T-helper 1 cell treated with Interleukin-12 subunit alpha and Interleukin-12 subunit beta and Interleukin-4 antibody, amounts not matched to agents 30 μg/mL and 1 μg/mL, for 36 hours (primary cell): ENCODE measurements at regions not wholly inside any gene's neighbourhood (a gene's known extent, or its start where the extent isn't known, plus 50 kb on each side); places are given as distances from the start of the nearest gene placed in this dataset.
"Not testable (repeated sequence)": the region's sequence is repeated elsewhere in the genome, so short reads cannot be mapped to it uniquely, and the experiment has no call there.

Source experiments
- H3K27ac Mint-ChIP-seq: one replicate; pipeline ENCODE4 v1.8.0; 2021; ENCODE audit warnings: mild to moderate bottlenecking, mixed read lengths
- H3K27me3 Mint-ChIP-seq: one replicate; pipeline ENCODE4 v1.8.0; 2021; ENCODE audit warnings: low read depth, mixed read lengths
- H3K36me3 Mint-ChIP-seq: one replicate; pipeline ENCODE4 v1.8.0; 2021; ENCODE audit warnings: low read depth, mixed read lengths
- H3K4me1 Mint-ChIP-seq: one replicate; pipeline ENCODE4 v1.8.0; 2021; ENCODE audit warnings: low read depth, mixed read lengths
- H3K4me3 Mint-ChIP-seq: one replicate; pipeline ENCODE4 v1.8.0; 2021; ENCODE audit warnings: mild to moderate bottlenecking, moderate library complexity, mixed read lengths
- H3K9me3 Mint-ChIP-seq: one replicate; pipeline ENCODE4 v1.8.0; 2021; ENCODE audit warnings: mixed read lengths

DNA sequence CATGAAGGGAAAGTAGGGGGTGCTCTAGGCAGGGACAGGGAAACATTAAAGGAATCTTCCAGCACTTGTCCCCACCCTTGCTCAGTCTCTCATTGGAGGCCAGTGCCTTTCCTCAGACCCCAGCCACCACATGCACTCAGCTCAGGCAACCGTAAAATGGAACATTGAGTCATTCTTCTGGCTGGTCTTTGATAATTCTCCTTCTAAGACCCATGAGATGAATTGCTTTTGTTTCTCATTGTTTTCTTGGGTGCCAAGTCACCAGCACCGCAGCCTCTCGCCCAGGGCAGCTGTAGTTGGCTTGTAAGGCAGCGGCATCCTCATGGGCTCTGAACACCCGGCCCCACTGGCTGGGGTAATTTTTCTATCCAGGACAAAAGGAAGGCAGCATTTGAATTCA, 108.2 kb downstream of the PHETA1 start:
- Mint-ChIP-seq H3K4me1 (no peaks in the 10 kb centered on the region), H3K4me3 (no peak overlapping the region), H3K9me3 (no peaks in the 10 kb centered on the region), H3K27me3 (no peaks in the 10 kb centered on the region), H3K36me3 (no peaks in the 10 kb centered on the region), H3K27ac (no peak overlapping the region)

- Mint-ChIP-seq H3K27me3 (no peaks in the 10 kb centered on the region), H3K27ac (no peak overlapping the region), H3K9me3 (no peaks in the 10 kb centered on the region), H3K4me3 (no peak overlapping the region), H3K36me3 (no peaks in the 10 kb centered on the region), H3K4me1 (no peaks in the 10 kb centered on the region)
Measured at GRCh38 chr12:111259231-111259630, 109.7 kb downstream of the PHETA1 start.

- not testable (repeated sequence) for H3K4me3 Mint-ChIP-seq, H3K36me3 Mint-ChIP-seq, H3K9me3 Mint-ChIP-seq
Measured at GRCh38 chr12:111258081-111258480, 110.8 kb downstream of the PHETA1 start.

DNA sequence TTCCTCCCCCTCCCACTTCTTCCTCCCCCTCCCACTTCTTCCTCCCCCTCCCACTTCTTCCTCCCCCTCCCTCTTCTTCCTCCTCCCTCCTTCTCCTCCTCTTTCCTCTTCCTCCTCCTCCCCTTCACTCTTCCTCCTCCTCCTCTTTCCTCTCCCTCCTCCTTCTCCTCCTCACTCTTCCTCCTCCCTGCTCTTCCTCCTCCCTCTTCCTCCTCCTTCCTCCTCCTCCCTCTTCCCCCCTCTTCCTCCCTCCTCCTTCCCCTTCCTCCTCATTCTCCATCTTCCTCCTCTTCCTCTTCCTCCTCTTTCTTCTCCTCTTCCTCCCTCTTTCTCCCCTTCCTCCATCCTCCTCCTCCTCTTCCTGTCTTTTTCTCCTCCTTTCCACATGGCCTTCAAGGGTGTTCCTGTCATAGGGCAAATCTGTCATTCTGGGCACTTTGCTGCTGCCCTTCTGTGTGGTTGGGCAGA, 111.4 kb downstream of the PHETA1 start:
- H3K9me3 Mint-ChIP-seq: no peaks in the 10 kb centered on the region
- H3K27me3 Mint-ChIP-seq: peaks cover 4% of the 10 kb centered on the region
- H3K4me1 Mint-ChIP-seq: no peaks in the 10 kb centered on the region
- H3K36me3 Mint-ChIP-seq: no peaks in the 10 kb centered on the region
- H3K4me3 Mint-ChIP-seq: no peak overlapping the region
- H3K27ac Mint-ChIP-seq: no peak overlapping the region

More at GRCh38 chr12:111258081-111258480, 110.8 kb downstream of the PHETA1 start:
- H3K27ac Mint-ChIP-seq, H3K4me1 Mint-ChIP-seq, H3K27me3 Mint-ChIP-seq: not testable (repeated sequence)

DNA sequence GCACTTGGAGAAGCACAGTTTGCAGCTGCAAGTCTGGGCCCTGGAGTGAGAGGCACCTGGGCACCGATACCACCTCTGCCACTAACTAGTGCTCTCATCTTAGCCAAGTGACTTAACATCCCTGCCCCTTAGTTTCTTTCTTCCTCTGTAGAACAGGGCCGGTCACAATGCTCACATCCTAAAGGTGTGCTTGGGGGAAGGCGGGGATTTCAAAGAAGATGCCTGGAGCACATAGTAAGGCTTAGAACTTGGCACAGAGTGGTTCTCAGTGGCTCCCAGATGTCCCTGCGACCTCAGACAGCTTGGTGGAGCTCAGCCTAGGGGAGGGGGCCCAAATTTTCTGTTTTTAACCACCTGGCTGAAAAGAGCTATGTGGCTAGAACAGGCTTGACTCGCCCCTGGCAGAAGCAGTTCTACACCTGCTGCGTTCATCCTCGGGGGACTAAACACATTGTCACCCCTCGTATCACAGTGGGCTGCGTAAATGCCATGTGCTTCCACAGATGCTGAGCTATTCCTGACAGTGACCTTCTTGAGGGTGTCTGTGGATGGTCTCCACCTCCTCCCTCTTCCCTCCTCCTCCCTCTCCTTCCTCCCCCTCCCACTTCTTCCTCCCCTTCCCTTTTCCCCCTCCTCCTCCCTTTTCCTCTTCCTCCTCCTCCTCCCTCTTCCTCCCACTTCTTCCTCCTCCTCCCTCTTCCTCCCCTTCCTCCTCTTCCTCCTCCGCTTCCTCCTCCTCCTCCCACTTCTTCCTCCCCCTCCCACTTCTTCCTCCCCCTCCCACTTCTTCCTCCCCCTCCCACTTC, 112.1 kb downstream of the PHETA1 start:
- H3K36me3 Mint-ChIP-seq: no peaks in the 10 kb centered on the region
- H3K4me1 Mint-ChIP-seq: no peaks in the 10 kb centered on the region
- H3K27me3 Mint-ChIP-seq: peaks cover 4% of the 10 kb centered on the region
- no peaks in the 10 kb centered on the region for H3K9me3 Mint-ChIP-seq
- no peak overlapping the region for H3K4me3 Mint-ChIP-seq
- H3K27ac Mint-ChIP-seq: no peak overlapping the region

DNA sequence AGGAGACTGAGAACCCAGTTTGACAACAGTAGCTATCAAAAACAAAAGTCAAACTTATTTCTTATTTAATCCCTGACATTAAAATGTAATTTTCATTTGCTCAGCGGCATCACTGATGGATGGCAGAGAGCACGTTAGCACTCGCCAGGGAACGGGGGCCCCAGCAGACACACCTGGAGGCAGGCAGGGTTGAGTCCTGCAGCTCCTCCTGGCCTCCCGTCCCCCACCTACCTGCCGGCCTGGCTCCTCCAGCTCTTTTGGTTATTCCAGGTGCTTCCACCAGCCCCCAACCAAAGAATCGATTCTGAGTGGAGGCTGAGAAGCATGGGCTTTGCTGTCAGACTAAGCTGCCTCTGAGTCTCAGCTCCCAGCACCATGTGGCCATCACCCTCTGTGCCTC, 113.6 kb downstream of the PHETA1 start:
- H3K9me3 Mint-ChIP-seq: no peaks in the 10 kb centered on the region
- H3K27me3 Mint-ChIP-seq: peaks cover 4% of the 10 kb centered on the region
- H3K4me3 Mint-ChIP-seq: no peak overlapping the region
- no peak overlapping the region for H3K27ac Mint-ChIP-seq
- H3K36me3 Mint-ChIP-seq: no peaks in the 10 kb centered on the region
- no peaks in the 10 kb centered on the region for H3K4me1 Mint-ChIP-seq

DNA sequence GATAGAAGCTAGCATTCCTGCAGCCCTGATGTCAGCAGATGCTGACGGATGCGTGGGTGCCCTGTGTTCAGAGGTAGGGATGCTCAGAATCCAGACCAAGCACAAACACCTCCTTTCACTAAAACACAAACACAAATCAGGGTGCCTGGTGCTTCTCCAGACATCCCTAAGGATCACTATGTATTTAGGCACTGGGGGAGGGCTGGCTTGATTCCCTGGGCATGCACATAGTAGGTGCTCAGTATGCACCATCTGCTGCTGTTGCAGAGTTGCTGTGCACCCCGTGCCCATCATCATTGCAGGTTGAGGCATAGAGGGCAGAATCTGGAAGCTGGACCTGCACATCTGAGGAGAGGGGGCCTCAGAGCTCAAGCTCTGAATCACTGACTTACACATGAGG, 114.8 kb downstream of the PHETA1 start:
- Mint-ChIP-seq H3K9me3 (no peaks in the 10 kb centered on the region), H3K4me1 (no peaks in the 10 kb centered on the region), H3K27ac (no peak overlapping the region), H3K27me3 (peaks cover 4% of the 10 kb centered on the region), H3K4me3 (no peak overlapping the region), H3K36me3 (no peaks in the 10 kb centered on the region)

DNA sequence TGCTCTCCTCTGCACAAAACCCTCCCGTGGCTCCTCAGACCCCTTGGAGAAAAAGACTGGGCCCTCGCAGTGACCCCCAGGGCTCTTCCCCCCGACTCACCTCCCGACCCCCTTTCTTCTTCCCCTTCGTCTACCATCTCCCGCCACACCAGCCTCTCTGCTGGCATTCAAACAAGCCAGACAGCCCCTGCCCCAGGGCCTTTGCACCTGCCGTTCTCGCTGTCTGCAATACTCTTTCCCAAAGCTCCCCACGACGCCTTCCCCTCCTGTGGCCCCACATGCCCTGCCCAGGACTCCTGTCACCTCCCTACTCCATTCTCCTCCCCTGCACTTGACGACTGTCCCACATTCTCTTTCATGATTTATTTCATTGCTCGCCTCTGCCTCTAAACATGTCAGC, 115.7 kb downstream of the PHETA1 start:
- Mint-ChIP-seq H3K27ac (no peak overlapping the region), H3K9me3 (no peaks in the 10 kb centered on the region), H3K4me1 (no peaks in the 10 kb centered on the region), H3K36me3 (no peaks in the 10 kb centered on the region), H3K4me3 (no peak overlapping the region), H3K27me3 (peaks cover 4% of the 10 kb centered on the region)

DNA sequence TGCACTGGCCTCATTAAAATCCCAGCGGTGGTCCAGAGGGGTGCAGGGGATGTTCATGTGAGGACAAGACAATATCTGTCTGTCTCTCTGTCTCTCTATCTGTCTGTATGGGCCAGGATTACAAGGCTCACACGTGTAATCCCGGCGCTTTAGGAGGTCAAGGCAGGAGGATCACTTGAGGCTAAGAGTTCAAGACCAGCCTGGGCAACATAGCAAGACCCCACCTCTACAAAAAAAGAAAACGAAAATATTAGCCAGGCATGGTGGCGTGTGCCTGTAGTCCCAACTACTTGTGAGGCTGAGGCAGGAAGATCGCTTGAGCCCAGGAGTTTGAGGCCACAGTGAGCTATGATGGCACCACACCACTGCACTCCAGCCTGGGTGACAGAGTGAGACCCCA, 117.1 kb downstream of the PHETA1 start:
- H3K27me3 Mint-ChIP-seq: peaks cover 4% of the 10 kb centered on the region
- no peak overlapping the region for H3K27ac Mint-ChIP-seq
- H3K9me3 Mint-ChIP-seq: no peaks in the 10 kb centered on the region
- no peak overlapping the region for H3K4me3 Mint-ChIP-seq
- no peaks in the 10 kb centered on the region for H3K36me3 Mint-ChIP-seq
- H3K4me1 Mint-ChIP-seq: no peaks in the 10 kb centered on the region

- Mint-ChIP-seq H3K9me3 (no peaks in the 10 kb centered on the region), H3K4me3 (no peak overlapping the region), H3K4me1 (no peaks in the 10 kb centered on the region), H3K27me3 (peaks cover 4% of the 10 kb centered on the region), H3K36me3 (no peaks in the 10 kb centered on the region), H3K27ac (no peak overlapping the region)
Measured at GRCh38 chr12:111251058-111251730, 117.7 kb downstream of the PHETA1 start.

DNA sequence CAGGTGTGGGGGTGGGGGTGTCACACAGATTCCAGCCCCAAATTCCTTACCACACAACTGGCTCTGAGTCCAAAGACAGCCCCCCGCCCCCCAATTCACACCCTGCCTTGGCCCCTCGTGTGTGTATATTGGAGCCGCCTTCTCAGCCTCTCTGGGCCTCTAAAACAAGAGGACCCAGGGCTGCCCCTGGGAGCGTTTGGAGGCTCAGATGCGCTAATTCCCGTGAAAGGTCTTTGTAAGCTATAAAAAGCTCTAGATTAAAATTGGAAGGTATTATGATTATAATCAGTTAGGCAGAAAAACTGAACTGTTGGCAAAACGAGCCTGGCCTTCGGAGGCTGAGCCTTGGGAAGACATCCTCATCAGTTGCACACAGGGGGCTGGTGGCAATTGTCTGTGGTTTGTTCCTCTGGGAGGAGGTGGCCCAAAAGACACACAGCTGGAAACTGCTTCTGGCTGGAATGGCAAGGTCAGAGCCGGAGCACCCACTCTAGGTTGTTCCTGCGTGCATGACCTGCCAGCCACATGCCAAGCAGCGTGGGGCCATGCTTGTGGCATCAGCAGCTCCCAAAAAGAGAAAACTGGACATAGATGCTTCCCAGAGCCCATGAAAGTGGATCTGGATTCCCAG, 118.5 kb downstream of the PHETA1 start:
- peaks cover 4% of the 10 kb centered on the region for H3K27me3 Mint-ChIP-seq
- H3K4me1 Mint-ChIP-seq: no peaks in the 10 kb centered on the region
- H3K4me3 Mint-ChIP-seq: no peak overlapping the region
- H3K27ac Mint-ChIP-seq: no peak overlapping the region
- no peaks in the 10 kb centered on the region for H3K36me3 Mint-ChIP-seq
- H3K9me3 Mint-ChIP-seq: no peaks in the 10 kb centered on the region

DNA sequence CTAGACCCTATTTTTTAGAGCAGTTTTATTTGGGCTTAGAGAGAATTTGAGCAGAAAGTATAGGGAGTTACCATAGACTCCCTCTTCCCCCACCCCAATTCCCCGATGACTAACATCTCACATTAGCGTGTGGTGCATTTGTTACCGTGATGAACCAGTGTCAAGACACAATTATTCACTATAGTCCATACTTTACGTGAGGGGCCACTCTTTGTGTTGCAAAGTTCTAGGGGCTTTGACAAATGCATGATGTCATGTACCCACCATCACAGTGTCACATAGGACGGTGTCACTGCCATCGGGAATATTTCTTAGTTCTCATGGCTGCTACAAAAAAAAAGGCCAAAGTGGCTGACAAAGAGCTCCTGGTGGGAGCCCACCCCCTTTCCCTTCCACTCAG, 119.1 kb downstream of the PHETA1 start:
- H3K27ac Mint-ChIP-seq: no peak overlapping the region
- H3K27me3 Mint-ChIP-seq: peaks cover 4% of the 10 kb centered on the region
- H3K4me1 Mint-ChIP-seq: no peaks in the 10 kb centered on the region
- no peak overlapping the region for H3K4me3 Mint-ChIP-seq
- no peaks in the 10 kb centered on the region for H3K9me3 Mint-ChIP-seq
- no peaks in the 10 kb centered on the region for H3K36me3 Mint-ChIP-seq

DNA sequence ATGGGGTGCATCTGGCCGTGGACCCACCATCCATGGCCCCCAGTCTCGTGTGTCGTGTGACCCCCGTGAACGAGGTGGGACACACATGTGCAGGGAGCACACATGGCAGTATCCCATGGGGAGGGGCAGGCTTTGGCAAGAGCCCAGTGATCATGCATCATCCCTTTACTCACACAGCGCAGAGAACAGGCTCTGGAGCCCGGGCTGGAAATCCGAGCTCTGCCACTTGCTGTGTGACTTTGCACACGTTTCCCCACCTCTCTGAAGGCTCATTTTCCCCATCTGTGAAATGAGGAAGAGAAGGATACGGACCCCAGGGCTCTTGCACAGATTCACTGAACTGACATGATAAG, 119.9 kb downstream of the PHETA1 start:
- Mint-ChIP-seq H3K27me3 (peaks cover 4% of the 10 kb centered on the region), H3K9me3 (no peaks in the 10 kb centered on the region), H3K4me1 (no peaks in the 10 kb centered on the region), H3K4me3 (no peak overlapping the region), H3K36me3 (no peaks in the 10 kb centered on the region), H3K27ac (no peak overlapping the region)

- no peaks in the 10 kb centered on the region for H3K36me3 Mint-ChIP-seq
- H3K27me3 Mint-ChIP-seq: peaks cover 2% of the 10 kb centered on the region
- no peaks in the 10 kb centered on the region for H3K4me1 Mint-ChIP-seq
- no peak overlapping the region for H3K4me3 Mint-ChIP-seq
- H3K9me3 Mint-ChIP-seq: no peaks in the 10 kb centered on the region
- H3K27ac Mint-ChIP-seq: no peak overlapping the region
Measured at GRCh38 chr12:111248236-111249017, 120.5 kb downstream of the PHETA1 start.
